ENCODE measurements at regions not wholly inside any gene's neighbourhood (a gene's known extent, or its start where the extent isn't known, plus 50 kb on each side); places are given as distances from the start of the nearest gene placed in this dataset.
"Not testable (repeated sequence)": the region's sequence is repeated elsewhere in the genome, so short reads cannot be mapped to it uniquely, and the experiment has no call there.

DNA sequence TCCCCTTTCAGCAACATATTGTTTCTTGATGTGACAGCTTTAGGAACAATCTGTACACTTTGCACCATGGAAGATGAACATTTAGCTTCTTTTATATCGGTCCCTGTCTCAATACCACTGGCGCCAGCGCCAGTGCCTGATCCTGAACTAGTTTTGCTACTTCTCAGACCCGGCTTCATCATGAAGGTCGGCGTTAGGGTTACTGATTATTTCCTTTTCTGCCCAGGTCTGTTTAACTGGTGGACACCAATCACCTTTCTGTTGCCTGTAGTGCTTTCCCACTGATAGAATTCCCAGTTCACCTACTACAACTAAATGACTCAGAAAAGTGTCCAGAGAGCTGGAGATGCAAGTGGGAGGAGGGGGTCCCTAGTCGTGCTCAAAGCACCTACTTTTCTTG, 99.5 kb downstream of the MYCN start:
- no peak for DNase-seq

DNA sequence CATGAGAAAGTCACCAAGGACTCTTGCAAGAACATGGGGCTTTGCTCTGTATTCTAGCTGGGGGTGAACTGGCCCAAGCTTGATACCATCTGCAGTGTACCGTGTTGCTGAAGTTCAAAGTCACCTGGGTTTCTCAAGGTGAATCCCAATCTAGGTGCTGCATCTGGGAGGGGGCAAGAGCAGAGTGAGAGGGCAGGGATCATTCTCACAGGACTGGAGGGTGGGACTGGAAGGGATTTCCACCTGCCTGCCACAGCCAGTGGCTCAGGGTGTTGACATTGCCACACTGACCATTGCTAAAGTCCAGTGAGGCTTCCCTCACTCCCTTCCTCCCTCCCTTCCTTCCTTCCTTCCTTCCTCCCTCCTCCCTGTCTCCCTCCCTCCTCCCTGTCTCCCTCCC, 98.7 kb downstream of the MYCN start:
- DNase-seq, result no peak

DNA sequence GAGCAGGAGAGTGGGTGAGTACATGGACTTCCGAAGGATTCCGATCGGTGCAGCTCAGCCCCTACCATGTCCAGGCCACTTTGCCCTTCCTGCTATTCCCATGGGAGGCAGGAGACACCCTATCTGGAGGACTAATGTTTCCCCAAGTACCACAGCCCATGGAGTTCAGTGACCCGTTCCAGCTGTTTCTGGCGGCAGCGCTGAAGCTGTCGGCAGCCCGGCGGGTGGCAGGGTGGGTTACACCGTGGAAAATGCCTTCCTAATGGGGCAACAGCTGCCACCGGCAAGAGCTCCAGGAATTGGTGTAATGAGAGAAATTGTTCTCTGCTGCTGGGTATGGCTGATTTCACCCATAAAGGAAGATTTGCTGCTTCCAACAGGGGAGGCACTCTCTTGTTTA, 98.3 kb downstream of the MYCN start:
- DNase-seq, result no peak

DNA sequence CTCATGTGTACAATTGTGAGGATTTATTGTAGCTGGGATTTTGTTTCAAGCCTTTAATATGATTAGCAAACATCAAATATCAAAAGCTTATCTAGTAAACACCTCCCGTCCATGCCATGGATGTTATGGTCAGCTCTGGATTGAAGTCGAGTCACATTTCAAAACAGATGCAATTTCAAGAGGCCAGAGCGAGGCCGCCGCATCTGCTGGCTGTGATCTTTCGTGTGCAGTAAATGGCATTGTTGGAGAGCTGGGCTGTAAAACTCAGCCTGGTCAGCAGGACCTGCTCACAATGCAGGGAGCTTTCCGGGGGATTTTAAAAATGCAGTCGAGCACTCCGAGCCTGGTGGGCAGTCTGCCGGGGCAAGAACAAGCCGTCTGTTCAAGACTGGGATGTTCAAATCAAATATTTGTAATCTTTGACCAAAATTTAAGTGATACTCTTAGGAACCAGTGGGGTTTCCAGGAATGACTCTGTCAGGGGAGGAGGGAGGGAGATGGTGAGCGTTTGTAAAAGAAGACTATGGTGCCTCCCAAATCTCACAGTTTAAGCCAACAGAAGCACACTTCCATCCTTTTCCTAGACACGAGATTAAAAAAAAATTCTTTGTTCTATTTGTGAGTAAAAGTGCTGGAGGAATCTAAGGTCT, 97.6 kb downstream of the MYCN start:
- no peak for DNase-seq

DNA sequence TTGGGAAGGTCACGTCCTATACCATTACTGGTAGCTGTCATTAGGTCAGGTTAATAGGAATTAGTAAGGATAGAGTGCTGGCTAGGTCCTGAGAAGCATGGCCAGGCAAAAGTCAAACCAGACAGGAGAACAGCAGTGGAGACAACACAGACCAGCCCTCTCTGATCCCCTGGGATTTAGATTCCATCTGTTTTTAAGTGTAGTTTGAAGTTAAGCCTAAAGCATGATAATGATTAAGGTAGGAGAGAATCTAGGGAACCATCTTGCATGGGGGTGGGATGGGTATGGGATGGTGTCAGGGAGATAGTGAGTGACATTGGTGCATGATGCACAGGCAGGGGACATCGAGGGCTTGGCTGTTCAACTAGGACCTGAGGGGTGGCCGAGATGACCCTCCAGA, 96.6 kb downstream of the MYCN start:
- no peak for DNase-seq

DNA sequence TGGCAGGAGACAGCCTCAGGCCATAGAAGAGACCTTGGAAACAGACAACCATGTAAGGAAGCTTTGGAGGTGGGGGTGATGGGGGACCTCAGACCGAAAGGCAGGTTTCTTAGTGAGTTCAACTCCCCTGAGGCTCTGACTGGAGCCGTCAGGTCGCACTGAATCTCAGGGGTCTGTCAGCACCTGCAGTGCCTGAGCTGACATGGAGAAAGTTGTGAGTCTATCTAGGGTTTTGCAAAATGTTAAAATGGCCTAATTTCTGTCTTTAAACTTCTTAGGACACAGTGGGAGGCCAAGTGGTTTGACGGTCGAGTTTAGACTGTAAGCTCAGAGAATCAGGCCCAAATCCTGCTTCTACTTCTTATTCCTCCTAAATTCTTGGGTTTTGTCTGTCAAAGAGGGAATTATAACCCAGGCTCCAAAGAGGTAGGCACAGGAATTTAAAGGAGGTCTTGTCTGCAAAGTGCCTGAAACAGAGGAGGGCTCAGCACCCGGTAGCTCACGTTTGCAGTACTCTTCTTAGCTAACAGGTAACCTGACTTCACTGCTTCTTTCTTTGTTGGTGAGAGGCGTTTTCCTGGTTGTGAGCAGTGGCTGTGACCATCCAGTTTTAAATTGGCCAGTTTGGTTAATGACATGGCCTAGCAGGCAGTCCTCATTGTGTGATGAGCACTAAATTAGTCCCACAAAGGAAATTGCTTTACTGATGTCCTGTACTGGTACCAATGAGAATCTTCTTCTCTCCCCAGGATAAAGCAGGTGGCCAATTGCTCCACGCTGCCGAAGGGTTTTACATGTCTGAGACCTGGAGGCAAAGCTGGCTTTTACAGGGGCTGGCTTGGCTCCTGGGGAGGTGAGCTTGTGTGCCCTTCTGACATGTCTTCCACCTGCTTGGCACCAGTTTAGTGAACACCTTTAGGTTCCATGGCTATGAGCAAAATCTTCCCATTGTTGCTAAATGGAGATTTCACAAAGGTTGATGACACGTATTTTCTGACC, 95.7 kb downstream of the MYCN start:
- no peak for DNase-seq

DNA sequence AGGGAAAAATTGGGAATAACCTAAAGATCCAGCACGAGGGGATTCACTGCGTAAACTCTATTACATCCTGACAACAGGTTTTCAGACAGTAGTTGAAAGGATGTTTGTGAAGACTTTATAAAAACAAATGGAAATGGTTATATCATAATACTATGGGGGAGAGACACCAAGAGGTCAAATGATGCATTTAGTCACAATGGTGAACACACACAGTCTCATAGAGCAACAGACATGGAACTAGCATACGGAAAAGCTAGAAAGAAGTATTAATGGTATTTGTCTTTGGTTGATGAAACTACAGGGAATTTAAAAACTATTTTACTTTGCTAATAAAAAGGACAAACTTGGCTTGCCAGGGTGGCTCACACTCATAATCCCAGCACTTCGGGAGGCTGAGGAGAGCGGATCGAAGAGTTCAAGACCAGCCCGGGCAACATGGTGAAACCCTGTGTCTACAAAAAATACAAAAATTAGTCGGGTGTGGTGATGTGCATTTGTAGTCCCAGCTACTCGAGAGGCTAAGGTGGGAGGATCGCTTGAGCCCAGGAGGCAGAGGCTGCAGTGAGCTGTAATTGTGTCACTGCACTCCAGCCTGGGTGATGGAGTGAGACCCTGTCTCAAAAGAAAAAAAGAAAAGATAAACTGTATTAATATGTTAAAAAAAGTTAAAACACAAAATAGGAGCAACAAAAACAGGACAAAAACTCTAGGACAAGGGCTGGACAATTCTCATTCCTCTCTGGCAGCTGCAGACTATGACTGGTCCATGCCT, 94.8 kb downstream of the MYCN start:
- DNase-seq, result no peak

DNA sequence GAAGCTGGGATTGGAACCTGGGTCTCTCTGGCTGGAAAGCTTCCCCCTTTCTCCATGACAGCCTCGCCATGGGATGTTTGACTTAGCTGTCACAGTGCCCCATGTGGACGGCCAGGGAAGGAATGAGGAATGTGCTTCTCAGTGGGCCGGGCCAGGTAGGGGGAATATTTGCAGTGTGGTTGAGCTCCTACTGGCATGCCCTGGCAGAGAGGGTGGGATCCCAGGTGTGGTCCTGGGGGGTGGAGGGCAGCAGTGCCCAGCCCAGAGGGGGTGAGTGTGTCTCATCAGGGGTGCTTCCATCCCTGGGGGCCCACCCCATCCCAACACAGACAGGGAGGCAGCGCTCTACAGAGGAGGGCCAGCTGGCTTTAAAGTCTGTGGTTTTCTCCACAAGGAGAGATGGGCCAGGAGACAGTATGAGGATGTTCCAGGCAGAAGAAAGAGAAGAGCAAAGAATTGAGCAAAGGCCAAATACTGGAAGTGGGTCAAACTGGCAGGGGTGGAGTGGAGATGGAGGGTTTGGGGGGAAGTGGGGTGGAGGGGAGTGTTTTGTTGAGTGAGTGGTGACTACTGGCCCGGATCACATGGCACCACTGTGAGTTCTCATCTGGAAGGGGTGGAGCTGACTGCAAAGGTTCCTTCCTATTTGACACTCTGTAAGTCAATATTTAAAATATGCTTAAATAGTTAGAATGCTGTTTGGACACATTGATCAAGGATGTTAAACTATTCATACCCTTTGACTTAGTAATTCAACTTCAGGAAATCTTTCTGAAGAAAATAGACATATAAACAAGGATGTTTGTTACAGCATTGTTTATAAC, 94.0 kb downstream of the MYCN start:
- no peak for DNase-seq

DNA sequence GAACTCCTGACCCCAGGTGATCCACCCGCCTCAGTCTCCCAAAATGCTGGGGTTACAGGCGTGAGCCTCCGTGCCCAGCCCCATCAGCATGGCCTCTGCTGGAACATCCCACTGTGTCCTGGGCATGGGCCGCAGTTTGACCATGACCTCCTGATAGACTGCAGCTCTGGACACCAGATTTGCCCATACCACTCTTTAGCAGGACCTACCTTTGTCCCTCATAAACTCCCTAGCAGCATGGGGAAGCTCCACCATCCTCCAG, 92.6 kb downstream of the MYCN start:
- DNase-seq, result no peak

DNA sequence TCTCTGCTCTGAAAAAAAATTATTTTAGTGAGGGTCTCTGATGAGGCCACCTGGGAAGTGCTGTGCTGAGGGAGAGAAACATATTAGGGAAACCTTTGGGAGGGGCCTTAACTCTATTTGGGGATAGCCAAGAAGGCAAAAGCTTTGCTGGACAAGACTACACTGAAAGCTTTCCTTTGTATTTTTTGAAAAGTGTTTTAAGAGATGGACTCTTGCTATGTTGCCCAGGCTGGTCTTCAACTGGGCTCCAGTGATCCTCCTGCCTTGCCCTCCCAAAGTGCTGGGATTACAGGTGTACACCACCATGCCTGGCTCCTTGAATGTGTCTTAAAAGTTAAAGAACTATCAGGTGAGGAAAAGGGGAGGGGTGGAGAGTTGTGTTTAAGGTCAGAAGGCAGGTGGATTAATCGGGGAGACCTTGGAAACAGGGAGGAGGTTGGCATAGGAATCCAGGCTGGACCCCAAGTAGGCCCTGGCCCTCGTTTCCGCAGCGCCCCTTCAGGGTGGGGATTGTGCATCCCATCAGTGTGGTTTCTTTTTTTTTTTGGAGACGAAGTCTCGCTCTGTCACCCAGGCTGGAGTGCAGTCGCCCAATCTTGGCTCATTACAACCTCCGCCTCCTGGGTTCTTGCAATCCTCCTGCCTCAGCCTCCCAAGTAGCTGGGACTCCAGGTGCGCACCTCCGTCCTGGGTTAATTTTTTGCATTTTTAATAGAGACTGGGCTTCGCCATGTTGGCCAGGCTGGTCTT, 92.1 kb downstream of the MYCN start:
- no peak for DNase-seq

DNA sequence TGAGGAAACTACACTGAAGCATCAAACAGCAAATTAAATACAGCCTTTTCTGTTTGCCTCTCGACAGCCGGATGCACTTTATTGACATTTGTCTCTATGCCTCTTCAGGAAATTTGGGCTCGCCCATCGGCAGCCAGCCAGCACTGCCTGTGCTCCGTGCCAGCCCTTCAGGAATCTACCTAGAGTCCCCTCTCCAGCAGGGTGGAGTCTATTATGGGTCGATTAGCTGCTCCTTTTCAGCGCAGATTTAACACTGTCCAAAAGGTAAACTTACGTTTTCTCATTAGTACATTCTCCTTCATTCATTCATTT, 91.5 kb downstream of the MYCN start:
- DNase-seq, result no peak

DNA sequence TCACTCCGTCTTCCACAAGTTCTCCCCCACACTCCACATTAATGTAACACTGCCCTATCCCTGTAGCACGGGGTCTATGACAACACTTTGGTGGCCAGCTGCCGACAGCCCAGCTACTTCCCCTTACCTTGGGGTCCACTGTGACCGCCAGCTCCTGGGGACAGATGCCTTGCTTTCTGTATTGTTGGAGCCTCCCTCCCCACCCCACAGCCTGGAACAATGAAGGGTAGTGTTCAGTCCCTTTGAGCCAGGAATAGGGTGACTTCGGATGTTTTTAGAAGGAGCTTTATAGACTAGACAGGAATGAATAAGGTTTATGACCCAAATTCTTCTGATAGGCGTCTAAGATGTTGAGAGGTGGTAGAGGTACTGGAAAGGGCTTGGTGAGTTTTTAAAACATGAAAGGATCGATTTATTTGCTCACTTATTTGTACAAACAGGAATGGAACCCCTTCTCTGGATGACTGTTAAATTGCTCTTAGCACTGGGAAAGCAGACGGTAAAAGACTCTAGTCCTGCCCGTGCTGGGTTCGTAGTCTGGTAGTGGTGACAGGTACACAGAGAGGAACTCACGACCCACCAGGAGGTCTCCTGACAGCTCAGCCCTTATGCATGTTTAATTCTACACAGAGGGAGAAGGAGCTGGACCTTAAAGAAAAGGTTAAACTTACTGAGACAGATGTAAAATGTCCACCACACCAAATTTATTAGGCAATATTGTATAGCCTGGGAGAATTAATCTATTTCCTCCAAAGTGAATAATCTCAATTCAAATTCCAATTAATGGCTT, 90.9 kb downstream of the MYCN start:
- DNase-seq, result no peak

DNA sequence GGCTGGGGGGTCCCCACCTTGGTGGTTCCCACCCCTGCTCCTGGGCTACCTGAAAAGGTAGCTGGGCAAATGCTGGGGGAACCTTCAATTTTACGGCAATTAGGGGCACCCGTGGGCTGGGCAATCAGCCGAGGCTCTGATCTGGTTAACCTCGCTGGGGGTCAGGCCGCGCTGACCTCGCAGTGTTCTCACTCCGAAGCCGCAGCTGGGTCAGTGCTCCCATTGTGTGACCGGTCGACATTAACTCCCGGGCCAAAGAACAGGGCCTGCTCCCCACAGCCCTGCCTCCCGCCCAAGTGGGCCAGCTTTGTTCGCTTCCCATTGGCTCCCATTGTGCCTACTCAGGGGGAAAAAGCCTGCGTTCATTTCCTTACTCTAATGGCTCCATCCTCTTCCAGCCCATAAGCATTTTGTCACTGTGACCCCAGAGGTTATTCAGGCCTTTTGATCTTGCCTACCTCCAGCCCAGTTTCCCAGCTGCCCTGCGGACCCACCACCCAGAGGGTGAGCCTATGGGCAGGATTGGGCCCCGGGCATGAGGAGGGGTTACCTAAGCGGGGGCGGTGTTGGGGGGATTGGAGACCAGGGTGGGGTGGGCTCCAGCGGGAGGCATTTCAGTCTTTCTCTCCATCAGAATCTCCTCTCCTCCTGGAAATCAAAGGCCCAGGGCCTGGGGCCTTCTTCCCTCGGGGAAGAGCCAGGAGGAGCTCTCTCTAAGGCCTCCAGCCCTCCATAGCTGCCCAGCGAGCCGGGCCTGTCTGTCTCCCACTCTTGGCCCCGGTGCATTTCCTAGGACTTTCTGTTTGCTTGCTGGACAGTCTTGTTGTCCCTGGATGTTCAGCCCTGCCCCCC, 90.1 kb downstream of the MYCN start:
- no peak for DNase-seq

DNA sequence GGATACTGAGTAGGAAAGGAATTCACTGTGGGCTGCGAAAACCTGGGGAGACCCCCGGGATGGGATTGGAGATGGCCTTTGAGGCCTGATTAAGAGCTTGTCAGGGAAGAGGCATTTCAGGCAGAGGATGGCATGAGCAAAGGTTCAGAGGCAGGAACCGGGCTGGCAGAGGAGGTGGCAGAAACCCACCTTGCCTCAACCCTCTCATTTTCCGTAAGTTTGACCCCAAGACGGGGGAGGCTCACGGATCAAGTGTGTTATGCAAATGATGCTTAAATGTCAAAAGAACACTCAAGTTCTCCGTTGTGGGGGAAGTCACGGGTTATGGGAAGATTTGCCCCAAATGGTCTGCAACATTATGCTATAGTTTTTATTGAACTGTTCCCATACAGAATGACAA, 88.3 kb downstream of the MYCN start:
- DNase-seq, result no peak

DNA sequence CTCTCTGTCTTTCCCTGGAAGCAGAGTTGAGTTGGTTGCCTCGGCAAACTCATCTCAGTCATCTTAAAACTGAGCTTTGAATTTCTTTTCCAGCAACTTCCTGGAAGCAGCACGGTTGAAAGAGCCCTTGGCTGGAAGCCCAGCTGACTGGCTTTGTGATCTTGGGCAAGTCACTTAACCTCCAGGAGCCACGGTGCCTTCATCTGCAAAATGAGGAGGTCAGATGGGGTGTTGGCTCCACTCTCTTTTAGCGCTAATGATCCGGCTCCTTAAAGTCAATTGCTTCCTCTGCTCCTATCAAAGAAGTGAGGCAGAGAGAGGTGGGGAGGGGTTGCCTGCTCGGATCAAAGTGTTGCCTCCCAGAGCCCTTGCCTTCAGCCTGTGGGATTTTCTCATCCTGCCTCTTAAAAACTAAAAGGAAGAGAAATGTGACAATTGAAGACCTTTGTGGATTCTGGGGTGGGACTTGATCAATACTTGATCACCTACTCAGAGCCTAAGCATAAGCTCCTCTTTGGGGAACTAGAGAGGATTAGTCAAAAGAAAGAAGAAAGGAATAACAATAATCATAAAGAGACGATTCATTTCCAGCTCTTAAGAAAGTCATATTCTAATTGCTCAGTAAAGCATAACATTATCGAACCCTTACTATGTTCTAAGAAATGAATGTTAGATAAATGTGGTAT, 86.6 kb downstream of the MYCN start:
- no peak for DNase-seq

DNA sequence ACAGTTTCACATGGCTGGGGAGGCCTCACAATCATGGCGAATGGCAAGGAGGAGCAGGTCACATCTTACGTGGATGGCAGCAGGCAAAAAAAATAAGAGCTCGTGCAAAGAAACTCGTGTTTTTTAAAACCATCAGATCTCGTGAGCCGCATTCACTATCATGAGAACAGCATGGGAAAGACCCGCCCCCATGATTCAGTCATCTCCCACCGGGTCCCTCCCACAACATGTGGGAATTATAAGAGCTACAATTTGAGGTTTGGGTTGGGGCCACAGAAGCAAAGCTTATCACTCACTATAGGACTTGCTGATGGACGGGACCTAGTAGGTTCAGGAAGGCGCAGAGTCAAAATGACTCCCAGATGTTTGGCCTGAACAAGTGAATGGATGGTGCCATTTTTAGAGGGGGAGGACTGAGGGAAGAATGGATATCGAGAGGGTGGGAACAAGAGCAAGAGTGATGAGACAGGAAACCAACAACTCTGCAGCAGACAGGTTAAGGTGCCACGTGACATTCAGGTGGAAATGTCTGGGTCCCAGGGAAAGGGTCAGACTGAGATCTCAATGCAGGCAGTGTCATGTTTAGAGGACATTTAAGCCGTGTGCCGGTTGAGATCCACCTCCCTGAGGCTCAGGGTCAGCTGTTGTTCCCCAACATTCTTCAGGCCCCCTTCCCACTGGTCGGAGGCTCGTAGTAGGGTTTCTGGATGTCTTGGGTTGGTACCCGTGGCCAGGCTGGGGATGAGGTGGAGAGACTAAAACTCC, 85.7 kb downstream of the MYCN start:
- no peak for DNase-seq

DNA sequence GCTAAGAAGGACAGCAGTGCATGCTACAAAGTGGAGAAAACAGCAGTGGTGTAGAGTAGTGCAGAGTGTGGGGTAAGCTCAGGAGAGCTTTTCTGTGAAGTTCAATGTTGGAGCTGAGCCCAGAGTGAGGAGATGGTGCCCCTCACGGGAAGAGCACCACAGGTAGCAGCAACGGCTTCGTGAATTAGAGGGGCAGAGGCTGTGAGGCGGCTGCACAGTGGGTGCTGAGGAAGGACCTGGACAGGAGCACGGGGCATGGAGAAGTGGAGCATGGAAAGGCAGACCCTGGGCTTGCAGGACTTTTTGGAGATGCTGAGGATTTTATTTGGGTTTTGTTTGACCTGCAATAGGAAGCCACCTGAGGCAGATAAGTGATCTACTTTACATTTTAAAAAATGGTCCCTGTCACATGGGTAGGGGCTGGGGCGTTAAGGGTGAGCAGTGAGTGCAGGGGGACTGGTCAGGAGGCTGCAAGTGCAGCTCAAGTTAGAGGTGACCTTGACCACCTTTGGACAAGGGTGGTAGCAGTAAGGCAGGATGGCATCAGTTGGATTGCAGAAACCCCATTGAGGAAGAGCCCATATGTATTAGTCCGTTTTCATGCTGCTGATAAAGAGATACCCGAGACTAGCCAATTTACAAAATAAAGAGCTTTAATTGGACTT, 85.0 kb downstream of the MYCN start:
- DNase-seq, result no peak

DNA sequence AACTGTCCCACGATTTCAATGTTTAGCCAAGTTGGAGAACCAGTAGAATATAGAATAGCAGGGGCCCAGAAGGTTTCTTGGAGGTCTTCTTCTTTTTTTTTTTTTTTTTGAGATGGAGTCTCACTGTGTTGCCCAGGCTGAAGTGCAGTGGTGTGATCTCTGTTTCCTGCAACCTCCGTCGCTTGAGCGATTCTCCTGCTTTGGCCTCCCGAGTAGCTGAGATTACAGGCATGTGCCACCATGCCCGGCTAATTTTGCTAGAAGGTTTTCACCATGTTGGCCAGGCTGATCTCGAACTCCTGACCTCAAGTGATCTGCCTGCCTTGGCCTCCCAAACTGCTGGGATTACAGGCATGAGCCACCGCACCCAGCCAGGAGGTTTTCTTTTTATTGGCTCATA, 84.3 kb downstream of the MYCN start:
- DNase-seq, result not testable (repeated sequence)
